A549 (cell line): ENCODE measurements at regions not wholly inside any gene's neighbourhood (a gene's known extent, or its start where the extent isn't known, plus 50 kb on each side); places are given as distances from the start of the nearest gene placed in this dataset.

ENCODE experiments used
- ATAC-seq, 2 experiments: fragments of 200-7000 bp in 1 of 2; fragments of >200 bp in 1 of 2; cut with Nextera tagmentation in 1 of 2; cut with Tn5 transposase in 1 of 2; 3 replicates each; pipeline versions ENCODE4 v1.8.0 to v1.9.1; 2018 to 2020; ENCODE audit warnings: mild to moderate bottlenecking in 1 of 2, moderate library complexity in 1 of 2
- CTCF ChIA-PET: fragments of 300-600 bp; sonication (Branson Sonifier 250); formaldehyde crosslinking; extraction: SDS; loops from one replicate; lab custom pipeline; 2021; ENCODE audit warnings: antibody characterized with exemption, inconsistent platforms; lab: Yijun Ruan, JAX
- POLR2A ChIA-PET: fragments of 350-600 bp; formaldehyde crosslinking; extraction: SDS; loops from one replicate; lab custom pipeline; 2021; ENCODE audit warnings: antibody characterized with exemption, inconsistent platforms; lab: Yijun Ruan, JAX
- DNase-seq, 2 experiments: peaks; one replicate each; pipeline versions ENCODE4 v3.0.0 to v3.0.0-alpha.2; 2011 to 2016; ENCODE audit warnings: low read depth in 1 of 2, low spot score in 1 of 2
- FAIRE-seq: peaks from 2 replicates; lab custom pipeline; 2011; peaks lifted over from hg19 to GRCh38; lab: Jason Lieb, UNC
- H3K27ac ChIP-seq, 2 experiments: fragments of >200 bp; sonication (Bioruptor Twin); formaldehyde crosslinking; 3 replicates each; pipeline ENCODE4 v1.5.1; 2016 to 2017
- H3K4me1 ChIP-seq: fragments of >200 bp; sonication (Bioruptor Twin); formaldehyde crosslinking; 3 replicates; pipeline ENCODE4 v1.6.1; 2016
- H3K4me2 ChIP-seq: fragments of >200 bp; sonication (Bioruptor Twin); formaldehyde crosslinking; 3 replicates; pipeline ENCODE4 v1.6.1; 2016
- H3K4me3 ChIP-seq: fragments of >200 bp; sonication (Bioruptor Twin); formaldehyde crosslinking; 3 replicates; pipeline ENCODE4 v1.5.1; 2016
- H3K9me3 ChIP-seq: fragments of >200 bp; sonication (Bioruptor Twin); formaldehyde crosslinking; 3 replicates; pipeline ENCODE4 v1.6.1; 2016
- CEBPB ChIP-seq, 2 experiments: fragments of >200 bp in 1 of 2; sonication (Bioruptor Twin) in 1 of 2; formaldehyde crosslinking in 1 of 2; IDR thresholded peaks; 2 replicates each; pipeline ENCODE4 v1.6.1; 2012 to 2016
- CHD2 ChIP-seq: fragments of 150-350 bp; IDR thresholded peaks from 2 replicates; pipeline ENCODE4 v1.6.1; 2014; ENCODE audit warnings: low read length; ENCODE audit not compliant: partially characterized antibody
- FOSB ChIP-seq: fragments of 250-450 bp; sonication (Bioruptor Pico); IDR thresholded peaks from 2 replicates; pipeline ENCODE4 v1.5.0; 2020; ENCODE audit warnings: mild to moderate bottlenecking, moderate library complexity
- GATA3 ChIP-seq: IDR thresholded peaks from 2 replicates; pipeline ENCODE4 v1.6.1; 2012; ENCODE audit warnings: borderline replicate concordance
- HDAC2 ChIP-seq: fragments of 200-600 bp; sonication (generic); IDR thresholded peaks from 2 replicates; pipeline ENCODE4 v1.6.1; 2016
- HOXB13 ChIP-seq: fragments of 250-450 bp; sonication (Bioruptor Pico); IDR thresholded peaks from 2 replicates; pipeline ENCODE4 v1.5.0; 2020; ENCODE audit warnings: low read depth, mild to moderate bottlenecking, moderate library complexity
- HOXB5 ChIP-seq: fragments of 250-450 bp; sonication (Bioruptor Pico); IDR thresholded peaks from 2 replicates; pipeline ENCODE4 v1.5.0; 2020; ENCODE audit warnings: mild to moderate bottlenecking, moderate library complexity
- JUNB ChIP-seq: fragments of >200 bp; sonication (Bioruptor Twin); formaldehyde crosslinking; IDR thresholded peaks from 2 replicates; pipeline ENCODE4 v1.6.1; 2016
- KDM1A ChIP-seq: fragments of 200-600 bp; sonication (generic); IDR thresholded peaks from 2 replicates; pipeline ENCODE4 v1.6.1; 2016; ENCODE audit warnings: low read depth, mild to moderate bottlenecking
- MAZ ChIP-seq: fragments of 150-350 bp; IDR thresholded peaks from 2 replicates; pipeline ENCODE4 v1.6.1; 2014; ENCODE audit warnings: antibody characterized with exemption, low read depth, low read length, borderline replicate concordance
- MYC ChIP-seq: IDR thresholded peaks from 2 replicates; pipeline ENCODE4 v1.6.1; 2012; ENCODE audit warnings: mild to moderate bottlenecking, inconsistent platforms, low read length, improper control_type of control experiment, borderline replicate concordance
- NR3C1 ChIP-seq: fragments of >200 bp; sonication (Bioruptor Twin); formaldehyde crosslinking; IDR thresholded peaks from 3 replicates; pipeline ENCODE4 v1.6.1; 2017
- PHF8 ChIP-seq: fragments of 200-600 bp; sonication (generic); IDR thresholded peaks from 2 replicates; pipeline ENCODE4 v1.6.1; 2016; ENCODE audit warnings: low read depth, mild to moderate bottlenecking, antibody characterized with exemption, moderate library complexity, borderline replicate concordance
- POLR2AphosphoS2 ChIP-seq: conservative IDR thresholded peaks from 2 replicates; pipeline ENCODE4 v1.6.1; 2012; ENCODE audit warnings: low read length, improper control_type of control experiment, inconsistent platforms
- RCOR1 ChIP-seq: fragments of 150-350 bp; IDR thresholded peaks from 2 replicates; pipeline ENCODE4 v1.6.1; 2014; ENCODE audit warnings: antibody characterized with exemption, low read length, low read depth
- SMC3 ChIP-seq: fragments of >200 bp; sonication (Bioruptor Twin); formaldehyde crosslinking; IDR thresholded peaks from 3 replicates; pipeline ENCODE4 v1.6.1; 2018; ENCODE audit warnings: inconsistent platforms
- SREBF2 ChIP-seq: fragments of 450-650 bp; IDR thresholded peaks from 2 replicates; pipeline ENCODE4 v1.6.1; 2014; ENCODE audit warnings: mild to moderate bottlenecking, moderate library complexity
- ZC3H11A ChIP-seq: fragments of 450-650 bp; IDR thresholded peaks from 2 replicates; pipeline ENCODE4 v1.6.1; 2014; ENCODE audit warnings: antibody characterized with exemption, mild to moderate bottlenecking
- ZFP36 ChIP-seq: fragments of 450-650 bp; IDR thresholded peaks from 2 replicates; pipeline ENCODE4 v1.6.1; 2014; ENCODE audit warnings: borderline replicate concordance; ENCODE audit not compliant: partially characterized antibody
- ZSCAN20 ChIP-seq: fragments of 250-450 bp; sonication (Bioruptor Pico); IDR thresholded peaks from 2 replicates; pipeline ENCODE4 v1.8.0; 2022; ENCODE audit warnings: mild to moderate bottlenecking, moderate library complexity
- WGBS: methylation state at CpG from one replicate; pipeline ENCODE4 v1.1.6; 2017; ENCODE audit errors: missing lambda C conversion rate; 5-methylcytosine and 5-hydroxymethylcytosine counted together
- TF ChIP-seq, protein P1 (sequence below): fragments of 200-600 bp; sonication (generic); IDR thresholded peaks from 2 replicates; pipeline ENCODE4 v1.6.1; 2016; ENCODE audit warnings: antibody characterized with exemption, mild to moderate bottlenecking, moderate library complexity
- TF ChIP-seq, protein P2 (sequence below): IDR thresholded peaks from 2 replicates; pipeline ENCODE4 v1.6.1; 2012; ENCODE audit warnings: low read depth, borderline replicate concordance
- TF ChIP-seq, protein P3 (sequence below): IDR thresholded peaks from 2 replicates; pipeline ENCODE4 v1.6.1; 2012

DNA sequence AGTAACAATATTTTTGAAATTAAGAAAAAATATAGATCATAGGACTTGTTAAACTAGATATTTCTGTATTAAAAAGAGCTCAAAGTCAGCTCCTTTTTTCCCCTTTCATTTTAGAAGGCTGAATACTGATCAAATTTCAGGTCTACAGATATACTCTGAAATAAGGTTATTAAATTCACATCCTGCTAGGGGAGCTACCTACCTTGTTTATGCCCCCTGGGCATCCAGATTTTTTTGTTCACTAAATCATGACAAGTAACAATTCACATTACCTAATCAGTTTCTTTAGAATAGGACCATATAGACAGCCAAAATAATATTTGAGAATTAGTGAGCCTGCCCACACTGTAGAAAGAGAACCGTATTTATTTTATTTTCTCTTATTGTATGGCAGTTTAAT is 276.2 kb downstream of the USP25 start:
- no peak for FAIRE-seq

DNA sequence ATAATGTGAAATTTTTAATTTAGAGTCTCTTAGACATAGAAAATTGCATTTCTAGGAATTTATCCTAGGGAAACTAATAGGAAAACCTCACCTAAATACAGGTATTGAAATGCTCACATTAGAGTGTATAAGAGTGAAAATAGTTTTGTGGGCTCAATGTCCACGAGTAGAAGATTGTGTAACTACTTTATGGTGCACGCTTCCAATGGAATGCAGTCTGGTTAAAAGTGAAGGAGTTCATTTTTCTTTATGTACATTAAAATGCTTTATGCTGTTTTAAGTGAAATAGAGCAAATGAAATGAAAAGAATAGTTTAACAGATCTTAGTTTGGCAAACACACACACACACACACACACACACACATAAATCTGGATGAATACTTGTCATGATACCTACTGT is 278.2 kb downstream of the USP25 start:
- DNase-seq (no peak), FAIRE-seq (no peak), ATAC-seq (no peak)
- H3K9me3 ChIP-seq = no peaks in the 10 kb centered on the region
- ChIA-PET CTCF (no interaction called here), POLR2A (no interaction called here)
- H3K27ac ChIP-seq = no peak overlapping the region
- TF ChIP-seq SMC3 (no peak), HOXB5 (CRISPR knock-in tag) (no peak), ZSCAN20 (CRISPR knock-in tag) (no peak), CHD2 (no peak), CEBPB (IDR thresholded peaks at IDR 0.05) (no peak), SREBF2 (no peak), RCOR1 (no peak)
- TF ChIP-seq, protein P1, sequence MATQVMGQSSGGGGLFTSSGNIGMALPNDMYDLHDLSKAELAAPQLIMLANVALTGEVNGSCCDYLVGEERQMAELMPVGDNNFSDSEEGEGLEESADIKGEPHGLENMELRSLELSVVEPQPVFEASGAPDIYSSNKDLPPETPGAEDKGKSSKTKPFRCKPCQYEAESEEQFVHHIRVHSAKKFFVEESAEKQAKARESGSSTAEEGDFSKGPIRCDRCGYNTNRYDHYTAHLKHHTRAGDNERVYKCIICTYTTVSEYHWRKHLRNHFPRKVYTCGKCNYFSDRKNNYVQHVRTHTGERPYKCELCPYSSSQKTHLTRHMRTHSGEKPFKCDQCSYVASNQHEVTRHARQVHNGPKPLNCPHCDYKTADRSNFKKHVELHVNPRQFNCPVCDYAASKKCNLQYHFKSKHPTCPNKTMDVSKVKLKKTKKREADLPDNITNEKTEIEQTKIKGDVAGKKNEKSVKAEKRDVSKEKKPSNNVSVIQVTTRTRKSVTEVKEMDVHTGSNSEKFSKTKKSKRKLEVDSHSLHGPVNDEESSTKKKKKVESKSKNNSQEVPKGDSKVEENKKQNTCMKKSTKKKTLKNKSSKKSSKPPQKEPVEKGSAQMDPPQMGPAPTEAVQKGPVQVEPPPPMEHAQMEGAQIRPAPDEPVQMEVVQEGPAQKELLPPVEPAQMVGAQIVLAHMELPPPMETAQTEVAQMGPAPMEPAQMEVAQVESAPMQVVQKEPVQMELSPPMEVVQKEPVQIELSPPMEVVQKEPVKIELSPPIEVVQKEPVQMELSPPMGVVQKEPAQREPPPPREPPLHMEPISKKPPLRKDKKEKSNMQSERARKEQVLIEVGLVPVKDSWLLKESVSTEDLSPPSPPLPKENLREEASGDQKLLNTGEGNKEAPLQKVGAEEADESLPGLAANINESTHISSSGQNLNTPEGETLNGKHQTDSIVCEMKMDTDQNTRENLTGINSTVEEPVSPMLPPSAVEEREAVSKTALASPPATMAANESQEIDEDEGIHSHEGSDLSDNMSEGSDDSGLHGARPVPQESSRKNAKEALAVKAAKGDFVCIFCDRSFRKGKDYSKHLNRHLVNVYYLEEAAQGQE = no peak
- H3K4me2 ChIP-seq = no peak overlapping the region
- H3K4me1 ChIP-seq = no peaks in the 10 kb centered on the region
- H3K4me3 ChIP-seq = no peak overlapping the region
- 49% methylated on average over 2 of the region's 2 CpGs for WGBS

More for the DNA sequence above, 276.2 kb downstream of the USP25 start:
- H3K9me3 ChIP-seq = no peaks in the 10 kb centered on the region
- POLR2A ChIA-PET = no interaction called here
- no peak overlapping the region for H3K27ac ChIP-seq
- DNase-seq = no peak
- no peak for TF ChIP-seq RCOR1
- TF ChIP-seq, all 56 proteins: peak for 0
- CTCF ChIA-PET = interaction anchor here (1.0 kb wide), 1 partner anchor 324 kb away, joined by 3 read pairs; no protein-coding TSS in a partner anchor
- WGBS = 88% methylated on average over 1 of the region's 1 CpG
- Histone ChIP-seq H3K4me1 (no peaks in the 10 kb centered on the region), H3K4me2 (no peak overlapping the region), H3K4me3 (no peak overlapping the region)
- no peak for ATAC-seq

DNA sequence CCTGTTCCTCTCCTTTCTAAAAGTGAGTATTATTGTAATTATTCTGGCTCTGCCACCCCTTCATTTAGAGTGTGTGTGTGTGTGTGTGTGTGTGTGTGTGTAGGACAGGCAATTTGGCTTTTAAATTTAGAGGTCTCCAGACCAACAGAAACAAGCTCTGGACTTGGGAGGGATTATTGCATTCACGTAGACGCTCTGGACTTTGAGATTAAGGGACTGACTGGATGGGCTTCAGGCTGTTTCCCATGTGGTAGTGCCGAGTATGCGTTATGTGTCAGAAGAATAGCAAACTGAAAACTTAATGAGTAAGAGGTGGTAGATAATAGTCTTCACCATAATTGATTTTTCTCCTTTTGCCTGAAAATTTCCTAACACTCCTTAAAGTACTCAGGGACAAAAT is 281.9 kb downstream of the USP25 start:
- H3K4me2 ChIP-seq = no peak overlapping the region
- H3K4me1 ChIP-seq = no peaks in the 10 kb centered on the region
- no peaks in the 10 kb centered on the region for H3K9me3 ChIP-seq
- FAIRE-seq (no peak), ATAC-seq (no peak), DNase-seq (no peak)
- CTCF ChIA-PET = interaction anchor here (0.8 to 1.3 kb wide), 2 partner anchors 9 to 87 kb away, joined by 4 to 5 read pairs; no protein-coding TSS in a partner anchor
- POLR2A ChIA-PET = no interaction called here
- H3K4me3 ChIP-seq = no peak overlapping the region
- no peak for TF ChIP-seq PHF8
- no peak for TF ChIP-seq ZC3H11A
- no peak overlapping the region for H3K27ac ChIP-seq
- WGBS = 92% methylated on average over 4 of the region's 4 CpGs

DNA sequence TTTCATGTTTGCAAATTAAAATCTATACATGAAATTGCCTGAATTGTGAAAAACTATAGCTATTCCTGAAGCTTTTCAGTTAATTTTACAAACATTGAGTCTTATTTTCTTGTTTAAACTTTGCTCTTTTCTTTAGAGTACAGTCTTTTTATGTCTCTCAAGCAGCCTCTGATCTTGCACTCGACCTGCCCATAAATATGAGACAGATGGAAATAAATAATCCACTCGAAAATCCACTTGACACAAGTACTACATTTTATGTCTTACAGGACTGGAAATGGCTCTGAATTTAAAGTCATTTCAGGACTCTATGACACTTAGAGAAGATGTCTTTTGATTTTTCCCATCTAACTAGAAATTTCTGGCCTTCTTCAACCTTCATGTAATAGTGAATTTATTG is 283.8 kb downstream of the USP25 start:
- H3K9me3 ChIP-seq = no peaks in the 10 kb centered on the region
- CTCF ChIA-PET = no interaction called here
- 15% methylated on average over 2 of the region's 2 CpGs for WGBS
- DNase-seq = no peak
- no peak for ATAC-seq
- no peaks in the 10 kb centered on the region for H3K4me1 ChIP-seq
- no peak overlapping the region for H3K4me3 ChIP-seq
- TF ChIP-seq HDAC2 = no peak
- TF ChIP-seq MYC = no peak
- TF ChIP-seq, protein P2, sequence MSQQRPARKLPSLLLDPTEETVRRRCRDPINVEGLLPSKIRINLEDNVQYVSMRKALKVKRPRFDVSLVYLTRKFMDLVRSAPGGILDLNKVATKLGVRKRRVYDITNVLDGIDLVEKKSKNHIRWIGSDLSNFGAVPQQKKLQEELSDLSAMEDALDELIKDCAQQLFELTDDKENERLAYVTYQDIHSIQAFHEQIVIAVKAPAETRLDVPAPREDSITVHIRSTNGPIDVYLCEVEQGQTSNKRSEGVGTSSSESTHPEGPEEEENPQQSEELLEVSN = no peak
- TF ChIP-seq NR3C1 = no peak
- no peak for TF ChIP-seq SMC3
- no peak for TF ChIP-seq KDM1A
- TF ChIP-seq, protein P3, sequence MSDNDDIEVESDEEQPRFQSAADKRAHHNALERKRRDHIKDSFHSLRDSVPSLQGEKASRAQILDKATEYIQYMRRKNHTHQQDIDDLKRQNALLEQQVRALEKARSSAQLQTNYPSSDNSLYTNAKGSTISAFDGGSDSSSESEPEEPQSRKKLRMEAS = no peak
- no peak for TF ChIP-seq JUNB
- TF ChIP-seq POLR2AphosphoS2 = no peak
- TF ChIP-seq, protein P1 = no peak
- no peak for TF ChIP-seq RCOR1
- no peak for TF ChIP-seq MAZ
- no peak for TF ChIP-seq HOXB13 (CRISPR knock-in tag)
- TF ChIP-seq GATA3 = no peak
- TF ChIP-seq FOSB (CRISPR knock-in tag) = no peak
- TF ChIP-seq ZFP36 = no peak
- no peak for TF ChIP-seq PHF8
- FAIRE-seq = no peak
- no peak overlapping the region for H3K27ac ChIP-seq
- H3K4me2 ChIP-seq = no peak overlapping the region
- POLR2A ChIA-PET = no interaction called here
